ENCODE measurements at regions not wholly inside any gene's neighbourhood (a gene's known extent, or its start where the extent isn't known, plus 50 kb on each side); places are given as distances from the start of the nearest gene placed in this dataset.

GRCh38 chr4:12583275-12583674 is 900.9 kb downstream of the RAB28 start:
- H3K4me3 ChIP-seq (ENCODE audit: low read depth, low read length): no peak overlapping the region
- no peaks in the 10 kb centered on the region for H3K27me3 ChIP-seq (replicated peaks)
- no peak overlapping the region for H3K27ac ChIP-seq
- TF ChIP-seq CTCF (IDR thresholded peaks at IDR 0.05; ENCODE audit: low read depth, low read length, missing control alignments): no peak
- H3K36me3 ChIP-seq (replicated peaks): no peaks in the 10 kb centered on the region
- in situ Hi-C loops (cut with HindIII; ENCODE audit: low pct_ligation_motif_present, low sequenced_read_pairs): no loop called here
- peak; percentile 24 for DNase-seq

- Histone ChIP-seq H3K4me3 (ENCODE audit: low read depth, low read length) (no peak overlapping the region), H3K27me3 (replicated peaks) (no peaks in the 10 kb centered on the region), H3K36me3 (replicated peaks) (no peaks in the 10 kb centered on the region), H3K27ac (no peak overlapping the region)
- no peak for DNase-seq
- TF ChIP-seq CTCF (IDR thresholded peaks at IDR 0.05; ENCODE audit: low read depth, low read length, missing control alignments): no peak
- in situ Hi-C loops (cut with HindIII; ENCODE audit: low pct_ligation_motif_present, low sequenced_read_pairs): no loop called here
Measured at GRCh38 chr4:12580787-12581186, 903.4 kb downstream of the RAB28 start.

- no peaks in the 10 kb centered on the region for H3K27me3 ChIP-seq (replicated peaks)
- H3K4me3 ChIP-seq (ENCODE audit: low read depth, low read length): no peak overlapping the region
- no peak for DNase-seq
- no peak for TF ChIP-seq CTCF (IDR thresholded peaks at IDR 0.05; ENCODE audit: low read depth, low read length, missing control alignments)
- H3K27ac ChIP-seq: no peak overlapping the region
- in situ Hi-C loops (cut with HindIII; ENCODE audit: low pct_ligation_motif_present, low sequenced_read_pairs): no loop called here
- no peaks in the 10 kb centered on the region for H3K36me3 ChIP-seq (replicated peaks)
Measured at GRCh38 chr4:12579172-12579571, 905.0 kb downstream of the RAB28 start.

- no peak for TF ChIP-seq CTCF (IDR thresholded peaks at IDR 0.05; ENCODE audit: low read depth, low read length, missing control alignments)
- H3K27me3 ChIP-seq (replicated peaks): no peaks in the 10 kb centered on the region
- no peaks in the 10 kb centered on the region for H3K36me3 ChIP-seq (replicated peaks)
- no peak overlapping the region for H3K27ac ChIP-seq
- in situ Hi-C loops (cut with HindIII; ENCODE audit: low pct_ligation_motif_present, low sequenced_read_pairs): no loop called here
- H3K4me3 ChIP-seq (ENCODE audit: low read depth, low read length): no peak overlapping the region
- no peak for DNase-seq
Measured at GRCh38 chr4:12576409-12576808, 907.7 kb downstream of the RAB28 start.

GRCh38 chr4:12573716-12574115 is 910.4 kb downstream of the RAB28 start:
- Histone ChIP-seq H3K27ac (no peak overlapping the region), H3K36me3 (replicated peaks) (no peaks in the 10 kb centered on the region), H3K27me3 (replicated peaks) (no peaks in the 10 kb centered on the region), H3K4me3 (ENCODE audit: low read depth, low read length) (no peak overlapping the region)
- no peak for TF ChIP-seq CTCF (IDR thresholded peaks at IDR 0.05; ENCODE audit: low read depth, low read length, missing control alignments)
- in situ Hi-C loops (cut with HindIII; ENCODE audit: low pct_ligation_motif_present, low sequenced_read_pairs): no loop called here
- no peak for DNase-seq

GRCh38 chr4:12562476-12563140 is 921.5 kb downstream of the RAB28 start:
- no peak for TF ChIP-seq CTCF (IDR thresholded peaks at IDR 0.05; ENCODE audit: low read depth, low read length, missing control alignments)
- no peaks in the 10 kb centered on the region for H3K36me3 ChIP-seq (replicated peaks)
- DNase-seq: no peak
- in situ Hi-C loops (cut with HindIII; ENCODE audit: low pct_ligation_motif_present, low sequenced_read_pairs): no loop called here
- H3K27ac ChIP-seq: no peak overlapping the region
- no peaks in the 10 kb centered on the region for H3K27me3 ChIP-seq (replicated peaks)
- no peak overlapping the region for H3K4me3 ChIP-seq (ENCODE audit: low read depth, low read length)
